ENCODE measurements at regions not wholly inside any gene's neighbourhood (a gene's known extent, or its start where the extent isn't known, plus 50 kb on each side); places are given as distances from the start of the nearest gene placed in this dataset.

DNA sequence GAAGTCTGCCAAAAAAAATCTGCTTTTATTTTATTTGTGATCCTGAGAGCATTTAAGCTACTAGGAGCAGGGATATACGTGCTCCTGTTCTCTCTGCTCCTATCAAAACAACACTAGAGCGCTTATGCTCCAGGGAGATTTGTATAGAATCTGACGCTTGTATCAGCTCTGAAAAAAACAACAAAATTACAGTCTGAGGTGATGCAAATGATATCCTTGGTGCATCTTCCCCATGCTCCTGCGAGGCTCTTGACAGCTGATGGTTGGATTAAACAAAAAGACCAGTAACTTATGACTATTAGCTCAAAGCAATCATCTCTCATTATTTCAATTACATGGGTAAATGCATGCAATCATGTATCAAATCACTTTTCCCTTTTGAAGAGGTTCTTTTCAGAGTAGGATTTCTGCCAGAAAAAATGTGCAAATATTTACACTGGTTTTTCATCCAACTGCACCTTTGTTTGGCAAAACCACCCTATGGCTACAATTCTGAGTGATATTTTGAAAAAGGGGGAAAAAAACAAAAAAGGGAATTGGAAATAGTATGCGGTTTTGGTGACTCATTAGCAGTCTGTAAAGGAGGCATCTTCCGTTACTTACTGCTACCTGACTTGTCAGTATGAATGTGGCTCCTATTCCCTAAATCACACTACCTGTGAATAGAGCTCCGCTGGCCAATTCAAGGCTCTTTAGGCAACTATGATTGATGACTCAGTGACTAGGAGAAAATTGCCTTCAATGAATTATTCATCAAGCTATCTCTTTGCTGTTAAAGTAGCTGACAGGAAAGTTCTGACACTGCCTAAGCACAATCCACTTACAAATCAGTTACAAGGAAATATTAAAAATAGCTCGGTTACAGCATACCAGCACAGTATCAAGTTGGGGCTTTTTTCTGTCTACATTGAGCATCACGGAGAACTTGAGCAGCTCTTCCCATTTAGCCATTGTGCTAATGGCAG lies 450.0 kb downstream of the FOXG1 start:
- Histone ChIP-seq H2BK15ac (ENCODE audit: low read length) (no peak overlapping the region), H4K91ac (replicated peaks; ENCODE audit: insufficient read length, low read length) (no peak overlapping the region), H3K18ac (ENCODE audit: extremely low read depth, low read length) (no peak overlapping the region), H3K36me3 (ENCODE audit: control insufficient read depth in 2 of 4, insufficient read depth in 4 of 4, low read length in 3 of 4) (no peaks in the 10 kb centered on the region), H3K4me2 (ENCODE audit: insufficient read depth in 1 of 2, low read depth in 2 of 2, low read length in 2 of 2) (no peak overlapping the region), H2BK12ac (ENCODE audit: low read depth, low read length) (no peak overlapping the region), H3K4ac (replicated peaks; ENCODE audit: insufficient read length, low read depth, low read length) (no peak overlapping the region), H3K4me1 (replicated peaks in 1 of 4; ENCODE audit: control insufficient read depth in 3 of 4, insufficient read depth in 4 of 4, low read length in 3 of 4) (no peaks in the 10 kb centered on the region), H3K79me2 (ENCODE audit: control insufficient read depth in 1 of 2, insufficient read depth in 2 of 2, low read length in 2 of 2) (no peaks in the 10 kb centered on the region), H3K14ac (ENCODE audit: insufficient read length) (no peak overlapping the region), H3K23ac (ENCODE audit: insufficient read length) (no peak overlapping the region), H3K27me3 (replicated peaks in 1 of 4; ENCODE audit: control insufficient read depth in 3 of 4, extremely low read depth in 1 of 4, insufficient read depth in 3 of 4, low read length in 3 of 4) (no peaks in the 10 kb centered on the region), H3K9me3 (ENCODE audit: insufficient read depth in 2 of 2, low read depth in 1 of 2, low read length in 1 of 2) (no peaks in the 10 kb centered on the region; a peak in 1 of 4 replicates), H3K23me2 (ENCODE audit: low read depth, low read length) (no peaks in the 10 kb centered on the region), H4K20me1 (replicated peaks in 1 of 2; ENCODE audit: control insufficient read depth in 1 of 2, insufficient read depth in 2 of 2, low read length in 2 of 2) (no peaks in the 10 kb centered on the region), H2BK20ac (ENCODE audit: low read length) (no peak overlapping the region), H3K9ac (replicated peaks in 1 of 4; ENCODE audit: extremely low read depth in 1 of 4, low read depth in 3 of 4, low read length in 3 of 4) (no peak overlapping the region), H3K56ac (replicated peaks; ENCODE audit: insufficient read length, low read depth, low read length) (no peak overlapping the region), H2BK120ac (replicated peaks; ENCODE audit: low read depth, low read length) (no peak overlapping the region), H2AFZ (ENCODE audit: low read length) (no peak overlapping the region), H4K8ac (ENCODE audit: extremely low read depth, insufficient read depth, low read length) (no peak overlapping the region), H2AK5ac (ENCODE audit: low read depth, low read length) (no peak overlapping the region), H3K27ac (ENCODE audit: low read depth, low read length) (no peak overlapping the region), H3K4me3 (ENCODE audit: extremely low read depth in 1 of 4, insufficient read depth in 2 of 4, low read depth in 3 of 4, low read length in 4 of 4) (no peak overlapping the region), H4K5ac (ENCODE audit: insufficient read length, low read depth, low read length) (no peak overlapping the region), H2BK5ac (ENCODE audit: low read depth, low read length) (no peak overlapping the region), H3K79me1 (ENCODE audit: low read depth, low read length) (no peaks in the 10 kb centered on the region)
- POLR2A ChIA-PET (ENCODE audit: partially characterized antibody) = no interaction called here
- no peak for FAIRE-seq
- TF ChIP-seq CEBPB (IDR thresholded peaks at IDR 0.05; ENCODE audit: low read depth, low read length) = no peak
- CTCF ChIA-PET (ENCODE audit: partially characterized antibody) = interaction anchor here (0.8 to 1.5 kb wide), 2 partner anchors 178 to 460 kb away, joined by 3 to 4 read pairs; no protein-coding TSS in a partner anchor
- WGBS, 2 experiments (ENCODE audit: extremely low coverage in 1 of 2, insufficient coverage in 1 of 2, insufficient read length in 1 of 2, insufficient replicate concordance in 2 of 2, low coverage in 1 of 2, low lambda C conversion rate in 2 of 2, missing lambda C conversion rate in 1 of 2) = 84% methylated on average over 9 of the region's 9 CpGs; no CpG with 5 or more reads in 1 of the 2 experiments
- DNase-seq (ENCODE audit: low read depth in 1 of 2, low spot score in 2 of 2) = no peak
